Neuronal stem cell (in vitro differentiated cells): ENCODE measurements at regions not wholly inside any gene's neighbourhood (a gene's known extent, or its start where the extent isn't known, plus 50 kb on each side); places are given as distances from the start of the nearest gene placed in this dataset.

ENCODE experiments used
- DNase-seq: peaks from one replicate; pipeline ENCODE4 v3.0.0-alpha.2; 2013; ENCODE audit warnings: low spot score
- H2AFZ ChIP-seq: one replicate; pipeline ENCODE4 v1.6.1; 2013; ENCODE audit warnings: mild to moderate bottlenecking, low read length, inconsistent platforms
- H2AK5ac ChIP-seq: 2 replicates; pipeline ENCODE4 v1.6.1; 2013; ENCODE audit warnings: low read depth, mild to moderate bottlenecking, inconsistent platforms, low read length, moderate library complexity, mixed read lengths
- H2BK120ac ChIP-seq: 2 replicates; pipeline ENCODE4 v1.6.1; 2013; ENCODE audit warnings: low read depth, mild to moderate bottlenecking, inconsistent platforms, low read length, moderate library complexity, mixed read lengths
- H2BK12ac ChIP-seq: one replicate; pipeline ENCODE4 v1.6.1; 2013; ENCODE audit warnings: low read length, inconsistent platforms
- H2BK15ac ChIP-seq: 2 replicates; pipeline ENCODE4 v1.6.1; 2013; ENCODE audit warnings: mild to moderate bottlenecking, low read length, inconsistent platforms, mixed read lengths
- H2BK5ac ChIP-seq: one replicate; pipeline ENCODE4 v1.6.1; 2013; ENCODE audit warnings: inconsistent platforms, mild to moderate bottlenecking, low read length, moderate library complexity
- H3K14ac ChIP-seq: one replicate; pipeline ENCODE4 v1.6.1; 2013; ENCODE audit warnings: low read length, inconsistent platforms
- H3K18ac ChIP-seq: 2 replicates; pipeline ENCODE4 v1.6.1; 2013; ENCODE audit warnings: low read length, inconsistent platforms
- H3K23ac ChIP-seq: 2 replicates; pipeline ENCODE4 v1.6.1; 2013; ENCODE audit warnings: low read depth, mild to moderate bottlenecking, mixed read lengths, low read length, inconsistent platforms; ENCODE audit not compliant: poor library complexity
- H3K27ac ChIP-seq: replicated peaks from 3 replicates; pipeline ENCODE4 v1.5.1; 2013; ENCODE audit warnings: low read length, inconsistent platforms
- H3K27me3 ChIP-seq, 3 experiments: 2 replicates each; pipeline ENCODE4 v1.6.1; 2013; ENCODE audit warnings: low read length in 3 of 3, mild to moderate bottlenecking in 2 of 3, inconsistent platforms in 1 of 3, low read depth in 1 of 3, mixed read lengths in 1 of 3, moderate library complexity in 1 of 3; ENCODE audit not compliant: control insufficient read depth in 3 of 3, insufficient read depth in 3 of 3
- H3K36me3 ChIP-seq, 2 donors: replicated peaks in 1 of 2; 2 replicates each; pipeline ENCODE4 v1.6.1; 2013; ENCODE audit warnings: low read length in 2 of 2; ENCODE audit not compliant: control insufficient read depth in 2 of 2, insufficient read depth in 2 of 2
- H3K4ac ChIP-seq: 2 replicates; pipeline ENCODE4 v1.6.1; 2013; ENCODE audit warnings: inconsistent platforms, mild to moderate bottlenecking, low read length, moderate library complexity
- H3K4me1 ChIP-seq, 2 donors: 1 replicate in 1 of 2; 2 replicates in 1 of 2; pipeline ENCODE4 v1.6.1; 2013; ENCODE audit warnings: low read length in 2 of 2, low read depth in 1 of 2; ENCODE audit not compliant: control insufficient read depth in 2 of 2, insufficient read depth in 1 of 2
- H3K4me2 ChIP-seq: one replicate; pipeline ENCODE4 v1.6.1; 2013; ENCODE audit warnings: mild to moderate bottlenecking, low read length, inconsistent platforms; ENCODE audit not compliant: insufficient read depth, poor library complexity, severe bottlenecking
- H3K4me3 ChIP-seq, 2 donors: 2 replicates each; pipeline ENCODE4 v1.5.1; 2013; ENCODE audit warnings: low read length in 2 of 2, mild to moderate bottlenecking in 2 of 2, inconsistent platforms in 1 of 2, moderate library complexity in 1 of 2
- H3K79me1 ChIP-seq: one replicate; pipeline ENCODE4 v1.6.1; 2013; ENCODE audit warnings: low read depth, mild to moderate bottlenecking, inconsistent platforms, low read length, moderate library complexity
- H3K9ac ChIP-seq: one replicate; pipeline ENCODE4 v1.6.1; 2013; ENCODE audit warnings: mild to moderate bottlenecking, low read depth, low read length, inconsistent platforms; ENCODE audit not compliant: poor library complexity
- H3K9me3 ChIP-seq, 2 donors: replicated peaks in 1 of 2; 2 replicates each; pipeline versions ENCODE3 to v1.6.1; 2013; ENCODE audit warnings: low read length in 2 of 2, mild to moderate bottlenecking in 2 of 2, inconsistent platforms in 1 of 2, low read depth in 1 of 2, mixed read lengths in 1 of 2, moderate library complexity in 1 of 2; ENCODE audit not compliant: control insufficient read depth in 2 of 2, insufficient read depth in 1 of 2
- H4K8ac ChIP-seq: one replicate; pipeline ENCODE4 v1.6.1; 2013; ENCODE audit warnings: low read depth, mild to moderate bottlenecking, inconsistent platforms, low read length, moderate library complexity
- H4K91ac ChIP-seq: one replicate; pipeline ENCODE4 v1.6.1; 2013; ENCODE audit warnings: low read length, low read depth, mild to moderate bottlenecking, inconsistent platforms; ENCODE audit not compliant: poor library complexity
- WGBS, 2 donors: extraction: QIAGEN DNeasy Blood & Tissue Kit; methylation state at CpG; one replicate each; pipeline ENCODE4 v1.1.7; 2013; ENCODE audit warnings: missing lambda C conversion rate in 2 of 2, mixed read lengths in 1 of 2; ENCODE audit not compliant: insufficient read length in 2 of 2, insufficient replicate concordance in 1 of 2; ENCODE audit errors: extremely low coverage in 2 of 2; 5-methylcytosine and 5-hydroxymethylcytosine counted together

DNA sequence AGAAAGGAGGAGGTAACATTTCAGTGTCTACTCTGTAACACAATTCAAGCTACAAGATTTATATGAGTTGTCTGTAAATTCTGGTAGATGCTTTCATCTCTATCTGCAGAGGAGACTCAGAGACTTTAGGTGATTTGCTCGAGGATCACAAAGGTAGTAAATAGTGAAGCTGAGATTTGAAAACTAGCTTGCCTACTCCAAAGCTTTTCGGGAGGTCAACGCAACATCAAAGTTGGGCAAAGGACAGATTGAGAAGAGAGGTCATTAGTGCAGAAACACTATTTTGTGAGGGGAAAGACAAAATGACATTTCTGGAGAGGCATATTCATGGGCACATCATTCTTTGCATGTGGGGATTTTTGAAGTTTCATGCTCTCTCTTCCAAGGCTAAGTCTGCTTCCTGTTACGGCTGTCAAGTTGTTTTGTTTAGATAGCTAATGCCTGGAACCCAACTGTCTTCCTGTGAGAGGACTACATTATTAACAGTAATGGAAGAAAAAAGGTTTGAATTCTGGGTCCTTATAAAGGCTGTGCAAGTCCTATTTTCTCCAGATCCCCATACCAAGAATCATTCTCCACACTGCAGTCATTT lies 413.5 kb upstream of the ZNF462 start:
- H3K4me2 ChIP-seq: no peak overlapping the region
- no peak overlapping the region for H4K8ac ChIP-seq
- no peaks in the 10 kb centered on the region for H3K36me3 ChIP-seq
- H3K23ac ChIP-seq: no peak overlapping the region
- H3K9me3 ChIP-seq: no peaks in the 10 kb centered on the region
- H3K27me3 ChIP-seq: no peaks in the 10 kb centered on the region
- no peak overlapping the region for H2BK12ac ChIP-seq
- no peaks in the 10 kb centered on the region for H3K4me1 ChIP-seq
- H2BK15ac ChIP-seq: no peak overlapping the region
- DNase-seq: no peak
- no CpG with 5 or more reads among the region's 4 CpGs for WGBS, 2 donors
- no peak overlapping the region for H3K4me3 ChIP-seq
- H3K4ac ChIP-seq: no peak overlapping the region
- peak overlapping the region; percentile 42 for H2AFZ ChIP-seq
- no peak overlapping the region for H3K9ac ChIP-seq
- H2AK5ac ChIP-seq: no peak overlapping the region
- no peak overlapping the region for H2BK5ac ChIP-seq
- no peak overlapping the region for H4K91ac ChIP-seq
- H3K18ac ChIP-seq: no peak overlapping the region
- H3K14ac ChIP-seq: no peak overlapping the region
- no peak overlapping the region for H2BK120ac ChIP-seq
- H3K27ac ChIP-seq: no peak overlapping the region
- H3K79me1 ChIP-seq: no peaks in the 10 kb centered on the region

DNA sequence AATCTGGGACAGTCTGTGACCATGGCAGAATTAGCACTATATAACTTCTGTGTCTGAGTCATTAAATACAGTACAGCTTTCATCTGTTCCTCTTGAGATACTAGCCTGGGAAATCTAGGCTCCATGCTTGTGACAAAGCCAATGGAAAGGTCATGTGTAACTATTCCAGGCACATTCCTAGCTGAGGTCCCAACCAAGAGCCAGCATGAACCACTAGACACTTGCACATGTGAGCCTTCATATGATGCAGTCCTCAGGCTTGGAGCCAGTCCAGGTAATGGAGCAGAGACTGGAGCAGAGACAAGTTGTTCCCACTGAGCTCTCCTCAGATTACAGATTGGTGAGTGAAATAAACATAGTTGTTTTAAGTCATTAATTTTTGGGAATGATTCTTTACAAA lies 412.4 kb upstream of the ZNF462 start:
- no peak overlapping the region for H3K18ac ChIP-seq
- H3K4ac ChIP-seq: no peak overlapping the region
- H4K8ac ChIP-seq: no peak overlapping the region
- no peak overlapping the region for H2BK120ac ChIP-seq
- H2AK5ac ChIP-seq: no peak overlapping the region
- no peak overlapping the region for H2BK5ac ChIP-seq
- no peak overlapping the region for H3K4me2 ChIP-seq
- no peaks in the 10 kb centered on the region for H3K27me3 ChIP-seq
- H3K9me3 ChIP-seq: no peaks in the 10 kb centered on the region
- H3K4me3 ChIP-seq: no peak overlapping the region
- no peak overlapping the region for H3K27ac ChIP-seq
- H2AFZ ChIP-seq: no peak overlapping the region
- no peak overlapping the region for H2BK15ac ChIP-seq
- H4K91ac ChIP-seq: no peak overlapping the region
- H2BK12ac ChIP-seq: no peak overlapping the region
- H3K23ac ChIP-seq: no peak overlapping the region
- no peaks in the 10 kb centered on the region for H3K4me1 ChIP-seq
- H3K14ac ChIP-seq: no peak overlapping the region
- no peaks in the 10 kb centered on the region for H3K36me3 ChIP-seq
- no peak for DNase-seq
- H3K79me1 ChIP-seq: no peaks in the 10 kb centered on the region
- no peak overlapping the region for H3K9ac ChIP-seq

DNA sequence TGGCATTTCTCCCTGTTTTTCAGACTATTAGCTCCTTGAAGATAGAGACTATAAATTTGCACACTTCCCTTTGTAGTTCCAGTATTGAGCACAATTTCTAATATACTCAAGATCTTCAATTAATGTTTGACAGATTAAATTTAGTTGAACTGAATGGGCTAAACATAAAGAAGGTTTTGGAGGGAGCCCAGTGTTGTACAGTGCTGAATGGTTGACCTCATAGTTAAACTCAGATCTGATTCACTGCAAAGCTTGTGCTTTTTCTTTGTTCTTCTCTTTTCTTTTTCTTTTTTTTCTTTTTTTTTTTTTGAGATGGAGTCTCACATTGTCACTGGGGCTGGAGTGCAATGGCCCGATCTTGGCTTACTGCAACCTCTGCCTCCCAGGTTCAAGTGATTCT lies 411.7 kb upstream of the ZNF462 start:
- no peaks in the 10 kb centered on the region for H3K4me1 ChIP-seq
- peaks cover 0 to 2% of the 10 kb centered on the region in 2 donors for H3K9me3 ChIP-seq
- no peak overlapping the region for H3K14ac ChIP-seq
- H2AK5ac ChIP-seq: no peak overlapping the region
- no peak overlapping the region for H2AFZ ChIP-seq
- H3K4me3 ChIP-seq: no peak overlapping the region
- H2BK120ac ChIP-seq: no peak overlapping the region
- no peak for DNase-seq
- no peak overlapping the region for H2BK15ac ChIP-seq
- no peak overlapping the region for H4K91ac ChIP-seq
- H3K23ac ChIP-seq: no peak overlapping the region
- no peak overlapping the region for H2BK12ac ChIP-seq
- no peak overlapping the region for H4K8ac ChIP-seq
- H3K79me1 ChIP-seq: no peaks in the 10 kb centered on the region
- H3K36me3 ChIP-seq: no peaks in the 10 kb centered on the region
- H3K18ac ChIP-seq: no peak overlapping the region
- H2BK5ac ChIP-seq: no peak overlapping the region
- no peak overlapping the region for H3K27ac ChIP-seq
- no peak overlapping the region for H3K4me2 ChIP-seq
- H3K4ac ChIP-seq: no peak overlapping the region
- H3K9ac ChIP-seq: no peak overlapping the region
- WGBS, 2 donors: no CpG with 5 or more reads among the region's 1 CpG
- H3K27me3 ChIP-seq: no peaks in the 10 kb centered on the region

DNA sequence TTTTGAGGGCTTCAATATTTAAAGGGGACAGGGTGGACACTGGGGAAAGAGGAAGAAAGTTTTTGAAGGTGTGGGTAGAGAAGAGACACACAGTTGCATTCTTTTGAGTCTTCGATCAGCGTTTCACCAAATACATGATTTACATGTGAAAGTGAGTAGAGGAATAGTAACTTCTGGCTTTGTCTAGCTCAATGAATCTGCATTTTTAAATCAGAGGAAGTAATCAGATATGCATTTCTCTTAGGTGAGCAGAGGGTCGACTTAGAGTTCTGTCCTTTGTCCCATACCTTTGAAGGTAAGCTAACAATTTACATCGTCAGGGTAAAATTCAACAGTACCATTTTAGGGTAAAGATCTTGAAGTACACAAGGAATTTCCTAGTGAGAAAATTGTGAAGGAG lies 406.4 kb upstream of the ZNF462 start:
- no peak for DNase-seq
- no CpG with 5 or more reads among the region's 4 CpGs for WGBS, 2 donors
- Histone ChIP-seq H2AK5ac (no peak overlapping the region), H2BK5ac (no peak overlapping the region), H3K4me2 (no peak overlapping the region), H3K4me1 (no peaks in the 10 kb centered on the region), H3K4ac (no peak overlapping the region), H3K9me3 (peaks cover 0 to 5% of the 10 kb centered on the region in 2 donors), H2BK12ac (no peak overlapping the region), H3K14ac (no peak overlapping the region), H3K36me3 (no peaks in the 10 kb centered on the region), H3K9ac (no peak overlapping the region), H3K18ac (no peak overlapping the region), H2AFZ (no peak overlapping the region), H3K27me3 (no peaks in the 10 kb centered on the region), H3K4me3 (no peak overlapping the region), H3K23ac (no peak overlapping the region), H4K91ac (no peak overlapping the region), H2BK120ac (no peak overlapping the region), H2BK15ac (no peak overlapping the region), H3K27ac (no peak overlapping the region), H4K8ac (no peak overlapping the region), H3K79me1 (no peaks in the 10 kb centered on the region)
